H1 (cell line): ENCODE measurements at regions not wholly inside any gene's neighbourhood (a gene's known extent, or its start where the extent isn't known, plus 50 kb on each side); places are given as distances from the start of the nearest gene placed in this dataset.

ENCODE experiments used
- CTCF ChIA-PET: fragments of 300-600 bp; sonication (Branson Sonifier 250); formaldehyde crosslinking; loops from one replicate; lab custom pipeline; 2021; ENCODE audit not compliant: partially characterized antibody; lab: Charles Lee
- POLR2A ChIA-PET: fragments of 300-600 bp; sonication (Branson Sonifier 250); formaldehyde crosslinking; loops from one replicate; lab custom pipeline; 2021; ENCODE audit warnings: inconsistent platforms; ENCODE audit not compliant: partially characterized antibody; lab: Charles Lee
- DNase-seq, 2 experiments: peaks; one replicate each; pipeline versions ENCODE4 v3.0.0 to v3.0.0-alpha.2; 2010 to 2022; ENCODE audit warnings: low spot score in 2 of 2, low read depth in 1 of 2, mixed read lengths in 1 of 2
- FAIRE-seq: peaks from 2 replicates; lab custom pipeline; 2011; peaks lifted over from hg19 to GRCh38; lab: Jason Lieb, UNC
- H2AFZ ChIP-seq: 2 replicates; pipeline ENCODE4 v1.8.1; 2012; ENCODE audit warnings: low read length, inconsistent platforms
- H2AK5ac ChIP-seq: 2 replicates; pipeline ENCODE4 v1.6.1; 2013; ENCODE audit warnings: low read depth, low read length
- H2BK120ac ChIP-seq: replicated peaks from 2 replicates; pipeline ENCODE3; 2013; ENCODE audit warnings: low read depth, low read length, inconsistent platforms
- H2BK12ac ChIP-seq: 2 replicates; pipeline ENCODE4 v1.6.1; 2013; ENCODE audit warnings: low read depth, low read length
- H2BK15ac ChIP-seq: 2 replicates; pipeline ENCODE4 v1.6.1; 2013; ENCODE audit warnings: low read length
- H2BK20ac ChIP-seq: 2 replicates; pipeline ENCODE4 v1.6.1; 2013; ENCODE audit warnings: low read length
- H2BK5ac ChIP-seq: 2 replicates; pipeline ENCODE4 v1.6.1; 2013; ENCODE audit warnings: low read depth, low read length
- H3K14ac ChIP-seq: 2 replicates; pipeline ENCODE4 v1.6.1; 2013; ENCODE audit warnings: inconsistent platforms; ENCODE audit not compliant: insufficient read length
- H3K18ac ChIP-seq: 2 replicates; pipeline ENCODE4 v1.6.1; 2013; ENCODE audit warnings: low read length; ENCODE audit errors: extremely low read depth
- H3K23ac ChIP-seq: 2 replicates; pipeline ENCODE4 v1.6.1; 2013; ENCODE audit warnings: inconsistent platforms; ENCODE audit not compliant: insufficient read length
- H3K23me2 ChIP-seq: 2 replicates; pipeline ENCODE4 v1.6.1; 2013; ENCODE audit warnings: low read depth, low read length
- H3K27ac ChIP-seq: 2 replicates; pipeline ENCODE4 v1.6.1; 2011; ENCODE audit warnings: low read depth, low read length, inconsistent platforms
- H3K27me3 ChIP-seq, 4 experiments: replicated peaks in 1 of 4; 1 replicate in 1 of 4; 2 replicates in 3 of 4; pipeline versions ENCODE4 v1.6.1 to v1.8.1; 2011 to 2013; ENCODE audit warnings: low read length in 3 of 4, mild to moderate bottlenecking in 3 of 4, inconsistent platforms in 2 of 4, mixed read lengths in 2 of 4, moderate library complexity in 1 of 4; ENCODE audit not compliant: control insufficient read depth in 3 of 4, insufficient read depth in 3 of 4; ENCODE audit errors: extremely low read depth in 1 of 4
- H3K36me3 ChIP-seq, 4 experiments: 2 replicates each; pipeline versions ENCODE4 v1.6.1 to v1.8.1; 2011 to 2013; ENCODE audit warnings: mild to moderate bottlenecking in 4 of 4, low read length in 3 of 4, moderate library complexity in 2 of 4, control low read depth in 1 of 4, inconsistent platforms in 1 of 4; ENCODE audit not compliant: insufficient read depth in 4 of 4, control insufficient read depth in 2 of 4
- H3K4ac ChIP-seq: replicated peaks from 2 replicates; pipeline ENCODE3; 2013; ENCODE audit warnings: low read length, low read depth, mixed read lengths, inconsistent platforms; ENCODE audit not compliant: insufficient read length
- H3K4me1 ChIP-seq, 4 experiments: replicated peaks in 1 of 4; 1 replicate in 1 of 4; 2 replicates in 3 of 4; pipeline versions ENCODE4 v1.6.1 to v1.8.1; 2011 to 2013; ENCODE audit warnings: low read length in 3 of 4, inconsistent platforms in 2 of 4, mixed read lengths in 1 of 4; ENCODE audit not compliant: insufficient read depth in 4 of 4, control insufficient read depth in 3 of 4
- H3K4me2 ChIP-seq, 2 experiments: 2 replicates each; pipeline versions ENCODE4 v1.6.1 to v1.8.1; 2011 to 2013; ENCODE audit warnings: low read depth in 2 of 2, low read length in 2 of 2, control low read depth in 1 of 2, inconsistent platforms in 1 of 2, mild to moderate bottlenecking in 1 of 2; ENCODE audit not compliant: insufficient read depth in 1 of 2
- H3K4me3 ChIP-seq, 4 experiments: fragments of 200-600, 300-600 bp in 1 of 4; sonication (generic), shearing (Covaris generic), sonication (Bioruptor Twin) in 1 of 4; 2 replicates each; pipeline versions ENCODE4 v1.5.1 to v1.8.1; 2011 to 2016; ENCODE audit warnings: low read length in 4 of 4, low read depth in 3 of 4, control low read depth in 2 of 4, inconsistent platforms in 2 of 4, mild to moderate bottlenecking in 2 of 4, mixed read lengths in 1 of 4, moderate library complexity in 1 of 4; ENCODE audit not compliant: insufficient read depth in 2 of 4; ENCODE audit errors: extremely low read depth in 1 of 4
- H3K56ac ChIP-seq: replicated peaks from 2 replicates; pipeline ENCODE3; 2013; ENCODE audit warnings: low read depth, mild to moderate bottlenecking, mixed read lengths, low read length, inconsistent platforms; ENCODE audit not compliant: insufficient read length
- H3K79me1 ChIP-seq: 2 replicates; pipeline ENCODE4 v1.6.1; 2013; ENCODE audit warnings: low read depth, low read length, control low read depth
- H3K79me2 ChIP-seq, 2 experiments: 2 replicates each; pipeline versions ENCODE4 v1.6.1 to v1.8.1; 2012 to 2013; ENCODE audit warnings: low read length in 2 of 2, mild to moderate bottlenecking in 2 of 2, inconsistent platforms in 1 of 2; ENCODE audit not compliant: insufficient read depth in 2 of 2, control insufficient read depth in 1 of 2
- H3K9ac ChIP-seq, 4 experiments: replicated peaks in 1 of 4; 1 replicate in 1 of 4; 2 replicates in 3 of 4; pipeline versions ENCODE4 v1.6.1 to v1.8.1; 2011 to 2013; ENCODE audit warnings: low read depth in 3 of 4, low read length in 3 of 4, control low read depth in 2 of 4, mild to moderate bottlenecking in 2 of 4, moderate library complexity in 2 of 4, inconsistent platforms in 1 of 4; ENCODE audit errors: extremely low read depth in 1 of 4
- H3K9me3 ChIP-seq, 2 experiments: 2 replicates each; pipeline versions ENCODE4 v1.6.1 to v1.8.1; 2012 to 2013; ENCODE audit warnings: mild to moderate bottlenecking in 2 of 2, moderate library complexity in 2 of 2, control low read depth in 1 of 2, inconsistent platforms in 1 of 2, low read depth in 1 of 2, low read length in 1 of 2, mixed read lengths in 1 of 2; ENCODE audit not compliant: insufficient read depth in 2 of 2
- H4K20me1 ChIP-seq, 2 experiments: replicated peaks in 1 of 2; 2 replicates each; pipeline versions ENCODE3 to v1.8.1; 2011 to 2013; ENCODE audit warnings: inconsistent platforms in 2 of 2, low read length in 2 of 2, mild to moderate bottlenecking in 1 of 2; ENCODE audit not compliant: insufficient read depth in 2 of 2, control insufficient read depth in 1 of 2
- H4K5ac ChIP-seq: 2 replicates; pipeline ENCODE4 v1.6.1; 2013; ENCODE audit warnings: low read length, low read depth, mixed read lengths, inconsistent platforms; ENCODE audit not compliant: insufficient read length
- H4K8ac ChIP-seq: 2 replicates; pipeline ENCODE4 v1.8.0; 2013; ENCODE audit warnings: mild to moderate bottlenecking, moderate library complexity, low read length, inconsistent platforms; ENCODE audit not compliant: insufficient read depth; ENCODE audit errors: extremely low read depth
- H4K91ac ChIP-seq: replicated peaks from 2 replicates; pipeline ENCODE3; 2013; ENCODE audit warnings: low read length, mixed read lengths, inconsistent platforms; ENCODE audit not compliant: insufficient read length
- CREB1 ChIP-seq: IDR thresholded peaks from 2 replicates; pipeline ENCODE4 v1.6.1; 2012; ENCODE audit warnings: inconsistent platforms
- KDM1A ChIP-seq: fragments of 200-600, 300-600 bp; sonication (generic); IDR thresholded peaks from 2 replicates; pipeline ENCODE4 v1.7.1; 2016; ENCODE audit warnings: mild to moderate bottlenecking, low read length, borderline replicate concordance
- RXRA ChIP-seq: IDR thresholded peaks from 2 replicates; pipeline ENCODE4 v1.6.1; 2011; ENCODE audit warnings: low read depth, mild to moderate bottlenecking, low read length, moderate library complexity; ENCODE audit not compliant: insufficient read depth
- SP2 ChIP-seq: IDR thresholded peaks from 2 replicates; pipeline ENCODE4 v1.6.1; 2012; ENCODE audit warnings: mild to moderate bottlenecking, low read length, inconsistent platforms
- SRF ChIP-seq: IDR thresholded peaks from 2 replicates; pipeline ENCODE4 v1.6.1; 2011; ENCODE audit warnings: mild to moderate bottlenecking, low read depth, low read length, moderate library complexity
- TAF1 ChIP-seq: IDR thresholded peaks from 2 replicates; pipeline ENCODE4 v1.6.1; 2011; ENCODE audit warnings: mild to moderate bottlenecking, low read depth, low read length
- TCF12 ChIP-seq: IDR thresholded peaks from 2 replicates; pipeline ENCODE4 v1.6.1; 2011; ENCODE audit warnings: low read depth, mild to moderate bottlenecking, low read length
- USF2 ChIP-seq: IDR thresholded peaks from 2 replicates; pipeline ENCODE4 v1.6.1; 2011; ENCODE audit warnings: low read length, improper control_type of control experiment
- WGBS, 2 experiments: shearing (Covaris generic) in 1 of 2; methylation state at CpG; one replicate each; pipeline versions ENCODE4 v1.1.6 to v1.1.7; 2013 to 2015; ENCODE audit warnings: low lambda C conversion rate in 2 of 2, mixed read lengths in 2 of 2, inconsistent platforms in 1 of 2, low coverage in 1 of 2, missing lambda C conversion rate in 1 of 2; ENCODE audit not compliant: insufficient replicate concordance in 2 of 2, insufficient coverage in 1 of 2, insufficient read length in 1 of 2; ENCODE audit errors: extremely low coverage in 1 of 2, missing lambda C conversion rate in 1 of 2; 5-methylcytosine and 5-hydroxymethylcytosine counted together

- Histone ChIP-seq H3K9ac (no peak overlapping the region), H4K91ac (no peak overlapping the region), H4K5ac (no peak overlapping the region), H3K18ac (no peak overlapping the region), H2BK120ac (no peak overlapping the region), H2AFZ (no peak overlapping the region), H3K9me3 (no peaks in the 10 kb centered on the region), H3K14ac (no peak overlapping the region)
- TF ChIP-seq RXRA (no peak), CREB1 (no peak), KDM1A (no peak), SP2 (no peak), SRF (no peak), USF2 (no peak), TAF1 (no peak), TCF12 (no peak)
- TF ChIP-seq, all 59 proteins: peak for 0
- no peak overlapping the region for H4K8ac ChIP-seq
- H2AK5ac ChIP-seq, result no peak overlapping the region
- no peak overlapping the region for H3K4me3 ChIP-seq
- H3K79me1 ChIP-seq, result no peaks in the 10 kb centered on the region
- H3K23ac ChIP-seq, result no peak overlapping the region
- DNase-seq (no peak), FAIRE-seq (no peak)
- H3K36me3 ChIP-seq, result no peaks in the 10 kb centered on the region
- no peak overlapping the region for H3K27ac ChIP-seq
- H3K23me2 ChIP-seq, result no peaks in the 10 kb centered on the region; the same call in 1 of the 2 replicates
- H3K4ac ChIP-seq, result no peak overlapping the region
- CTCF ChIA-PET, result no interaction called here
- no peaks in the 10 kb centered on the region for H4K20me1 ChIP-seq
- H2BK5ac ChIP-seq, result no peak overlapping the region
- POLR2A ChIA-PET, result no interaction called here
- H2BK20ac ChIP-seq, result no peak overlapping the region
- no peak overlapping the region for H2BK12ac ChIP-seq
- no peak overlapping the region for H2BK15ac ChIP-seq
- no peaks in the 10 kb centered on the region for H3K79me2 ChIP-seq
- no peak overlapping the region for H3K4me2 ChIP-seq
- no peak overlapping the region for H3K56ac ChIP-seq
- H3K4me1 ChIP-seq, result no peaks in the 10 kb centered on the region
- 92% methylated on average over 1 of the region's 1 CpG; no CpG with 5 or more reads in 1 of the 2 experiments for WGBS, 2 experiments
- no peaks in the 10 kb centered on the region for H3K27me3 ChIP-seq
These were observed 231.0 kb downstream of the NNT start for GRCh38 chr5:43833961-43834360.
